ENCODE measurements at regions not wholly inside any gene's neighbourhood (a gene's known extent, or its start where the extent isn't known, plus 50 kb on each side); places are given as distances from the start of the nearest gene placed in this dataset.
"Not testable (repeated sequence)": the region's sequence is repeated elsewhere in the genome, so short reads cannot be mapped to it uniquely, and the experiment has no call there.

DNA sequence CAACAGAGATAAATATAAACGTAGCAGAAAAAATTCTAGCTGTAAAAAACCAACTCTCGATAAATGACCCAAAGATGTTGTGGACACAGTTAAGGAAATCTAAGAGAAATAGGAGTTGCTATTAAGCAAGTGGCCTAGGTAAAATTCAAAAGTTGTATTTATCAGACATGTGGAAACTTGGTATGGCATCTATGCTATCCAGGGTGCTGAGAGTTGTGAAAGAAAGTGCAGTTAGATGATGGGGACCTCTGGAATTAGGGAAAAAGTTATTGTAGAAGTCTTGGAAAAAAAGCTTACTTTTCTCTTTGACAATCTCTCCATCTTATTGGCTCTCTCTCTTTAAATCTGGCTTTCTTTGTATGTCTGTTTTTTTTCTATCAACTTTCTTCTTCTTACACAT lies 1090.9 kb downstream of the TBL1XR1 start:
- no peak for FAIRE-seq
- TF ChIP-seq, protein P1, sequence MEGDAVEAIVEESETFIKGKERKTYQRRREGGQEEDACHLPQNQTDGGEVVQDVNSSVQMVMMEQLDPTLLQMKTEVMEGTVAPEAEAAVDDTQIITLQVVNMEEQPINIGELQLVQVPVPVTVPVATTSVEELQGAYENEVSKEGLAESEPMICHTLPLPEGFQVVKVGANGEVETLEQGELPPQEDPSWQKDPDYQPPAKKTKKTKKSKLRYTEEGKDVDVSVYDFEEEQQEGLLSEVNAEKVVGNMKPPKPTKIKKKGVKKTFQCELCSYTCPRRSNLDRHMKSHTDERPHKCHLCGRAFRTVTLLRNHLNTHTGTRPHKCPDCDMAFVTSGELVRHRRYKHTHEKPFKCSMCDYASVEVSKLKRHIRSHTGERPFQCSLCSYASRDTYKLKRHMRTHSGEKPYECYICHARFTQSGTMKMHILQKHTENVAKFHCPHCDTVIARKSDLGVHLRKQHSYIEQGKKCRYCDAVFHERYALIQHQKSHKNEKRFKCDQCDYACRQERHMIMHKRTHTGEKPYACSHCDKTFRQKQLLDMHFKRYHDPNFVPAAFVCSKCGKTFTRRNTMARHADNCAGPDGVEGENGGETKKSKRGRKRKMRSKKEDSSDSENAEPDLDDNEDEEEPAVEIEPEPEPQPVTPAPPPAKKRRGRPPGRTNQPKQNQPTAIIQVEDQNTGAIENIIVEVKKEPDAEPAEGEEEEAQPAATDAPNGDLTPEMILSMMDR (IDR thresholded peaks at IDR 0.05; ENCODE audit: insufficient read depth, low read length, severe bottlenecking) = no peak
- no peak for DNase-seq (ENCODE audit: low read depth)

DNA sequence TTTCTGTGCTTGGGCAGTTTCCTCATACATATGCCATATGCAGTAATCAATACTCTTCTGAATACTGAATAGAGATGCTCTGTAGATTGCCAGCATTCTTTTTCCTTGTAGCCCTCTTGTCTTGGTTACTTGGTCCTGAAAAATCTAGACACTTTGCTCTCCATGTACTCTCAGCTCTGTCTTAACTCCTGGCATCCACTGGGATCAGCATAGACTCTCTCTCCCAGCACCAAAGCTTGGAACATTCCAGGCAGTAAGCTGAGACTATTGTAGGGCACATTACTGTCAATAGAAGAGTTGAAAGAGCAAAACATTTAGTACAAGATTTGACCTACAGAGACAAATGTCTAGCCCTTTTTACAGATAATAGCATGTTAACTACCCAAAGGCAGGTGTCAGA lies 1100.3 kb downstream of the TBL1XR1 start:
- H3K27me3 ChIP-seq (ENCODE audit: control insufficient read depth, insufficient read depth, low read length) = no peaks in the 10 kb centered on the region
- FAIRE-seq (no peak), DNase-seq (ENCODE audit: low read depth) (no peak)
- H3K4me3 ChIP-seq (ENCODE audit: low read depth, low read length) = no peak overlapping the region
- H3K36me3 ChIP-seq (ENCODE audit: control insufficient read depth, insufficient read depth, low read length) = no peaks in the 10 kb centered on the region
- TF ChIP-seq, protein P1 (IDR thresholded peaks at IDR 0.05; ENCODE audit: insufficient read depth, low read length, severe bottlenecking) = no peak

More for the DNA sequence above, 1090.9 kb downstream of the TBL1XR1 start:
- H3K4me3 ChIP-seq (ENCODE audit: low read depth, low read length) = no peak overlapping the region
- H3K27me3 ChIP-seq (ENCODE audit: control insufficient read depth, insufficient read depth, low read length) = no peaks in the 10 kb centered on the region
- no peaks in the 10 kb centered on the region for H3K36me3 ChIP-seq (ENCODE audit: control insufficient read depth, insufficient read depth, low read length)

DNA sequence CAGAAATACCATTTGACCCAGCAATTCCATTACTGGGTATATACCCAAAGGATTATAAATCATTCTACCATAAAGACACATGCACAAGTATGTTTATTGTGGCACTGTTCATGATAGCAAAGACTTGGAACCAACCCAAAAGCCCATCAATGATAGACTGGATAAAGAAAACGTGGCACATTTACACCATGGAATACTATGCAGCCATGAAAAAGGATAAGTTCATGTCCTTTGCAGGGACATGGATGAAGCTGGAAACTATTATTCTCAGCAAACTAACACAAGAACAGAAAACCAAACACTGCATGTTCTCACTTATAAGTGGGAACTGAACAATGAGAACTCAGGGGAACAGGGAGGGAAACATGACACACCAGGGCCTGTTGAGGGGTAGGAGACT lies 1103.4 kb downstream of the TBL1XR1 start:
- H3K27me3 ChIP-seq (ENCODE audit: control insufficient read depth, insufficient read depth, low read length); DNase-seq (ENCODE audit: low read depth); H3K36me3 ChIP-seq (ENCODE audit: control insufficient read depth, insufficient read depth, low read length); H3K4me3 ChIP-seq (ENCODE audit: low read depth, low read length); FAIRE-seq: not testable (repeated sequence)

DNA sequence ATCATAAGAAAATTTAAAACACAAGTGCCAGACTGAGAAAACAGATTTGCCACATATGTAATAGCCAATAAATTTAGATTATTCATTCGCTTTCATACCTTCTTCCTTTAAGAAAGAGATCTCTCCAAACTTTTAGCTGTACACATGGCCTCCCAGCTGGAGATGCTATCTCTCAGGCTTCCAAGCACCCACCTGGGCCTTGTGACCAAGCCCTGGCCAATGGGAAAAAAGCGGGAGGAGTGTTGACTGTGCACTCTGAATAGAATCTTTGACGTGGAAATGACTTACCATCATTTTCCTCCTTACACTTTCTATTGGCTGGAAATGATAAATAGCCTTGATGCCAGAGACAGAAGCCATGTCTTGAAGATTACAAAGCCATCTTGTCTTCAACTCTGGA lies 1106.6 kb downstream of the TBL1XR1 start:
- Histone ChIP-seq H3K36me3 (ENCODE audit: control insufficient read depth, insufficient read depth, low read length) (no peaks in the 10 kb centered on the region), H3K4me3 (ENCODE audit: low read depth, low read length) (no peak overlapping the region), H3K27me3 (ENCODE audit: control insufficient read depth, insufficient read depth, low read length) (no peaks in the 10 kb centered on the region)
- DNase-seq (ENCODE audit: low read depth) (no peak), FAIRE-seq (no peak)
- TF ChIP-seq, protein P1 (IDR thresholded peaks at IDR 0.05; ENCODE audit: insufficient read depth, low read length, severe bottlenecking) = no peak

DNA sequence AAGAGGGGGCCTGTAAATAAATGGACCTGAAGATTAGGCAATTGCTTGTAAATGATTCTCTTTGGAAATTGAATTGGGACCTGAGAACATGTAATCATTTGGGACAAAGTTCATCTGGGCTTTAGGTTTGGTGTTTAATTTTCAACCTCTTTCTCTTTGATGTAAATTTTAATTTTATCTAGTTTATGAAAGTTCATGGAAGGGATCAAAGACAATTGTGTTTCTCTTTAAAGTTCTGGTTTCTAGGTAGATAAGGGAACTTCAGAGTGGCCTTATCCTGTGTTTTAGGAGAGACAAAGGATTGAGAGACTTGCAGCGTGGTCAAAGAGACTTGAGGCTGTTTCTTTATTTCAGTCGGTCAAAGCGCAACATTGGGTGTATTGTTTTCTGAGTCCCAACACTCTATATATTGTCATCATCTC lies 1108.3 kb downstream of the TBL1XR1 start:
- no peaks in the 10 kb centered on the region for H3K36me3 ChIP-seq (ENCODE audit: control insufficient read depth, insufficient read depth, low read length)
- no peak for DNase-seq (ENCODE audit: low read depth)
- no peaks in the 10 kb centered on the region for H3K27me3 ChIP-seq (ENCODE audit: control insufficient read depth, insufficient read depth, low read length)
- FAIRE-seq = no peak
- TF ChIP-seq, protein P1 (IDR thresholded peaks at IDR 0.05; ENCODE audit: insufficient read depth, low read length, severe bottlenecking) = no peak
- H3K4me3 ChIP-seq (ENCODE audit: low read depth, low read length) = no peak overlapping the region

DNA sequence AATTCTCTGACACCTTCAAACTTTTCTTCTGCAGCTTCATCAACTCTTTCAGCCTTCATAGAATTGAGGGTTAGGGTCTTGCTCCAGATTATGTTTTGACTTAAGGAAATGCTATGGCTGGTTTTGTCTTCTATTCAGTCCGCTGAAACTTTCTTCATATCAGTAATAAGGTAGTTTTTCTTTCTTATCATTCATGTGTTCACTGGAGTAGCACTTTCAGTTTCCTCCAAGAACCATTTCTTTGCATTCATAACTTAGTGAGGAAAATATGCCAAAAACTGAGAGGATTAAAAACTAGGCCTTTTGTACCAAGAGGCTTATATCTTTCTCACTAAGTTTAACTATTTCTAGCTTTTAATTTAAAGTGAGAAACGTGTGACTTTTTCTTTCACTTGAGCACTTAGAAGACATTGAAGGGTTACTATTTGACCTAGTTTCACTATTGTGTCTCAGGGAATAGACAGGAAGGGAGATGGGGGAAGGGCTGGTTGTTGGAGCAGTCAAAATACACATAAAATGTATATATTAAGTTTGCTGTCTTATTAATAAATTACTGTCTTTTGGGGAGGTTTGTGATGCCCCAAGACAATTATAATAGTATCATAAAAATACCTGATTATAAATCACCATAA lies 1110.1 kb downstream of the TBL1XR1 start:
- Histone ChIP-seq H3K27me3 (ENCODE audit: control insufficient read depth, insufficient read depth, low read length) (no peaks in the 10 kb centered on the region), H3K4me3 (ENCODE audit: low read depth, low read length) (no peak overlapping the region), H3K36me3 (ENCODE audit: control insufficient read depth, insufficient read depth, low read length) (no peaks in the 10 kb centered on the region)
- FAIRE-seq (no peak), DNase-seq (ENCODE audit: low read depth) (no peak)
- TF ChIP-seq, protein P1 (IDR thresholded peaks at IDR 0.05; ENCODE audit: insufficient read depth, low read length, severe bottlenecking) = no peak

Measured in bronchial epithelial cell (primary cell).